H1 (cell line): ENCODE measurements at regions not wholly inside any gene's neighbourhood (a gene's known extent, or its start where the extent isn't known, plus 50 kb on each side); places are given as distances from the start of the nearest gene placed in this dataset.
"Not testable (repeated sequence)": the region's sequence is repeated elsewhere in the genome, so short reads cannot be mapped to it uniquely, and the experiment has no call there.

Source experiments
- CBX8 ChIP-seq: fragments of 300-800, 300-1000 bp; sonication (generic); IDR thresholded peaks from 2 replicates; pipeline ENCODE4 v1.7.1; 2016; ENCODE audit warnings: low read depth, low read length, borderline replicate concordance
- CTCF ChIP-seq, 3 experiments: IDR thresholded peaks; 1 replicate in 2 of 3; 2 replicates in 1 of 3; pipeline versions ENCODE4 v1.5.1 to v1.6.1; 2011; ENCODE audit warnings: low read length in 3 of 3, mild to moderate bottlenecking in 3 of 3, inconsistent platforms in 2 of 3, low read depth in 1 of 3, moderate library complexity in 1 of 3; ENCODE audit not compliant: insufficient read depth in 1 of 3; ENCODE audit errors: control extremely low read depth in 1 of 3
- EP300 ChIP-seq, 2 experiments: IDR thresholded peaks; 1 replicate in 1 of 2; 2 replicates in 1 of 2; pipeline ENCODE4 v1.6.1; 2011 to 2012; ENCODE audit warnings: low read depth in 2 of 2, low read length in 2 of 2, mild to moderate bottlenecking in 2 of 2, borderline replicate concordance in 1 of 2, inconsistent platforms in 1 of 2, moderate library complexity in 1 of 2
- GABPA ChIP-seq: IDR thresholded peaks from 2 replicates; pipeline ENCODE4 v1.6.1; 2011; ENCODE audit warnings: mild to moderate bottlenecking, low read length, moderate library complexity, borderline replicate concordance; ENCODE audit not compliant: insufficient read depth
- POLR2A ChIP-seq, 2 experiments: IDR thresholded peaks; 1 replicate in 1 of 2; 2 replicates in 1 of 2; pipeline ENCODE4 v1.6.1; 2011; ENCODE audit warnings: low read depth in 2 of 2, low read length in 2 of 2, mild to moderate bottlenecking in 2 of 2; ENCODE audit errors: control extremely low read depth in 1 of 2
- SAP30 ChIP-seq: fragments of 300-600 bp; sonication (generic); IDR thresholded peaks from 2 replicates; pipeline ENCODE4 v1.7.1; 2012; ENCODE audit warnings: low read length, moderate library complexity, mild to moderate bottlenecking, inconsistent platforms; ENCODE audit not compliant: insufficient read depth, insufficient replicate concordance
- TF ChIP-seq, protein P1 (sequence below): IDR thresholded peaks from 2 replicates; pipeline ENCODE4 v1.6.1; 2011; ENCODE audit warnings: low read depth, mild to moderate bottlenecking, low read length; ENCODE audit not compliant: insufficient read depth

GRCh38 chr19:41516292-41517171, 59.4 kb upstream of the CEACAM21 start:
- not testable (repeated sequence) for TF ChIP-seq CTCF (IDR thresholded peaks at IDR 0.05; ENCODE audit: control extremely low read depth in 1 of 3, insufficient read depth in 1 of 3, low read depth in 1 of 3, low read length in 3 of 3); SAP30; POLR2A (IDR thresholded peaks at IDR 0.05; ENCODE audit: control extremely low read depth in 1 of 2, low read depth in 2 of 2, low read length in 2 of 2); GABPA; EP300 (IDR thresholded peaks at IDR 0.05; ENCODE audit: borderline replicate concordance in 1 of 2, low read depth in 2 of 2, low read length in 2 of 2); CBX8
- TF ChIP-seq, protein P1, sequence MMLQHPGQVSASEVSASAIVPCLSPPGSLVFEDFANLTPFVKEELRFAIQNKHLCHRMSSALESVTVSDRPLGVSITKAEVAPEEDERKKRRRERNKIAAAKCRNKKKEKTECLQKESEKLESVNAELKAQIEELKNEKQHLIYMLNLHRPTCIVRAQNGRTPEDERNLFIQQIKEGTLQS: not testable (repeated sequence)
